Retinal pigment epithelial cell (primary cell): ENCODE measurements at regions not wholly inside any gene's neighbourhood (a gene's known extent, or its start where the extent isn't known, plus 50 kb on each side); places are given as distances from the start of the nearest gene placed in this dataset.

Experiments used
- DNase-seq: peaks from one replicate; pipeline ENCODE4 v3.0.0-alpha.2; 2010; ENCODE audit warnings: low read depth
- H3K4me3 ChIP-seq: 2 replicates; pipeline ENCODE4 v1.5.1; 2011; ENCODE audit warnings: mild to moderate bottlenecking, low read length, control low read depth, moderate library complexity
- CTCF ChIP-seq: conservative IDR thresholded peaks from 2 replicates; pipeline ENCODE4 v1.5.1; 2011; ENCODE audit warnings: low read depth, low read length, control low read depth, inconsistent platforms

DNA sequence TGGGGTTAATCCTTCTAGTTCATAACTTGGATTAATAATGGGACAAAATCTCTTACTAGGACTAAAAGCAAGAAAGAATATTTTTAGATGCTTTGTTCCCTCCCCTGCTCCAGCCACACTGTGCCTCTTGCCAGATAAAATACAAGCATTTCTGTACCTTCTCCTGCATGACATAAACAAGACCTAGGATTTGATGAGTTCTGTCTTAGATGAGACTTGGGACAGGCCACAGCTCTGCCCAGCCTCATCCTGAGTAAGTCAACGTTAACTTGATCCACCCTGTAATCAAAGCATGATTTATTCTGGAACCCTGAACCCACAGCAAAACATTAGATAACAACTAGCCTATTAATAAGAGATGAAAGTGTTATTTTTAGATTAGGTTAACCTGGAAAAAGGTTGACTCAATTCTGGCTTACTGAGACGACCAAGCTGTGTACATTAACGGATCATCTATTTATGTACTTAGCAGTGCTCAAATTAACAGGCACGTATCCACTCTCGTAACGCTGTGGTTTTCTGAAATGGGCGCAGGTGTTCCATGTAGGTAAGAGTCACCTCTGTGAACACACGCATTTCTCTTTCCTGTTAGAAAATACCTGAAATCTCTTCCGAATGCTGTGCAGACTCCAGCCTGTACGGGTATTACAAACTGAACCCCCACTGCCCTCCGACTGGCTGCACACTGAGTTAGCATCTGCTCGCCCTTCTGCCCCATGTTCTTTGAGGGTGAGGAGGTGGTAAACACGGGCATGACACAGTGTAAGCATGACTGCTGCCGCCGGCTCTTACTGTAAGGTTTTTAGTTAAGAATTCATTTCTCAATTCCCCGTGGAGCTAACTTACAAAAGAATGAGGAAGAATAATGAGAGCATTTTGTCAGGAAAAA, 132.1 kb upstream of the FOXQ1 start:
- no peak overlapping the region for H3K4me3 ChIP-seq
- TF ChIP-seq CTCF: no peak
- DNase-seq: no peak

GRCh38 chr6:1178590-1178989, 133.3 kb upstream of the FOXQ1 start:
- no peak for DNase-seq
- TF ChIP-seq CTCF: no peak
- H3K4me3 ChIP-seq: no peak overlapping the region

- no peak for TF ChIP-seq CTCF
- DNase-seq: no peak
Measured at GRCh38 chr6:1176567-1176966, 135.3 kb upstream of the FOXQ1 start.

DNA sequence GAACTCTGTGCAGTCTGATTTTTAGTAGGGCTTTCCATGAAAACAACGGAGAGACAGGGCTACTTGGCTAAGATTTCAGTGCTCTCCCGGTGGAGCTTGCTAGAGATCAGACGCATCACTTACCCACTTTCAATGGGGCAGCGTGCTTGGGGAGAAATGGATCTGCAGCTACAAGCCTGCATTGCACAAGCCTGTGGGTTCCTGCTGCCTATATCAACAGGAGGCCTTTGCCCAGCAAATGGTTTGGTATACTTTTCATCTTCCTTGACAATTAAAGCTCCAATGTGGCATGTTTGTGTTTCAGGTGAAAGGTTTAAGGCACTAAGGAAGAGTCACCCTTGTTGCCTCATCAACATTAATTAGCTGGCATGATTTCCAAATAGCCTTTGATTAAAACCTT, 136.0 kb upstream of the FOXQ1 start:
- DNase-seq: no peak
- H3K4me3 ChIP-seq: no peak overlapping the region
- TF ChIP-seq CTCF: no peak

More at GRCh38 chr6:1176567-1176966, 135.3 kb upstream of the FOXQ1 start:
- no peak overlapping the region for H3K4me3 ChIP-seq

- TF ChIP-seq CTCF: no peak
- no peak overlapping the region for H3K4me3 ChIP-seq
- DNase-seq: no peak
Measured at GRCh38 chr6:1170794-1171193, 141.1 kb upstream of the FOXQ1 start.

- no peak overlapping the region for H3K4me3 ChIP-seq
- DNase-seq: no peak
- no peak for TF ChIP-seq CTCF
Measured at GRCh38 chr6:1164600-1164999, 147.3 kb upstream of the FOXQ1 start.

DNA sequence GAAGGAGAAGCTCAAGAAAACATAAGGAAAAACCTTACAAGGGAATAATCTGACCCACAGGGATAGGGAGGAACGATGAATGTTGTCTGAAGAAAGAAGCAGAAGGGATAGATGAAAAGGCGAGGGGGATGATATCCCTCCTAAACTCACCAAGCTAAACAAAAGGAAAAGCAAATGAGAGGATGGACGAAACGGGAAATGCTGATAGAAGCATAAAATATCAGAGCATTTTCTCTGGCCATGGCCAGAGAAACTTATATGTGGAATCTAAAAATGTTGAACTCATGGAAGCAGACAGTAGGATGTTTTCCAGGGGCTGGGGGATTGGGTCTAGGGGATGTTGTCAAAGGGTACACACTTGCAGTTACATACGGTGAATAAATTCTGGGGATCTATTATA, 148.4 kb upstream of the FOXQ1 start:
- DNase-seq: no peak
- no peak overlapping the region for H3K4me3 ChIP-seq
- no peak for TF ChIP-seq CTCF
